ENCODE measurements at regions not wholly inside any gene's neighbourhood (a gene's known extent, or its start where the extent isn't known, plus 50 kb on each side); places are given as distances from the start of the nearest gene placed in this dataset.

GRCh38 chr1:57474137-57474750 is 50.4 kb upstream of the DAB1 start:
- TF ChIP-seq CTCF (IDR thresholded peaks at IDR 0.05) (no peak), POLR2A (IDR thresholded peaks at IDR 0.05) (no peak)

All from body of pancreas (tissue), 4 donors.